Superior temporal gyrus (tissue), 1 donor: ENCODE measurements at regions not wholly inside any gene's neighbourhood (a gene's known extent, or its start where the extent isn't known, plus 50 kb on each side); places are given as distances from the start of the nearest gene placed in this dataset.
"Not testable (repeated sequence)": the region's sequence is repeated elsewhere in the genome, so short reads cannot be mapped to it uniquely, and the experiment has no call there.

Experiments
- DNase-seq: peaks from one replicate; pipeline ENCODE4 v3.0.0-alpha.2; 2016; ENCODE audit errors: extremely low spot score

GRCh38 chr7:84738583-84739150 lies 448.2 kb downstream of the SEMA3D start:
- no peak for DNase-seq

GRCh38 chr7:84735677-84736076 lies 451.2 kb downstream of the SEMA3D start:
- no peak for DNase-seq

- no peak for DNase-seq
These were observed 451.8 kb downstream of the SEMA3D start for GRCh38 chr7:84735011-84735410.

- DNase-seq = not testable (repeated sequence)
These were observed 452.9 kb downstream of the SEMA3D start for GRCh38 chr7:84733976-84734375.

GRCh38 chr7:84730864-84731263 lies 456.0 kb downstream of the SEMA3D start:
- DNase-seq = not testable (repeated sequence)

GRCh38 chr7:84729284-84729683 lies 457.6 kb downstream of the SEMA3D start:
- DNase-seq = peak; percentile 22

- no peak for DNase-seq
These were observed 464.1 kb downstream of the SEMA3D start for GRCh38 chr7:84722734-84723133.

GRCh38 chr7:84722086-84722485 lies 464.8 kb downstream of the SEMA3D start:
- no peak for DNase-seq

- DNase-seq = no peak
These were observed 466.3 kb downstream of the SEMA3D start for GRCh38 chr7:84720456-84721097.

GRCh38 chr7:84714765-84715164 lies 472.1 kb downstream of the SEMA3D start:
- no peak for DNase-seq

GRCh38 chr7:84712374-84713121 lies 474.3 kb downstream of the SEMA3D start:
- DNase-seq = no peak

GRCh38 chr7:84710538-84710937 lies 476.3 kb downstream of the SEMA3D start:
- not testable (repeated sequence) for DNase-seq

GRCh38 chr7:84705706-84706105 lies 481.1 kb downstream of the SEMA3D start:
- no peak for DNase-seq

- DNase-seq = no peak
These were observed 481.8 kb downstream of the SEMA3D start for GRCh38 chr7:84705079-84705478.

- no peak for DNase-seq
These were observed 482.5 kb downstream of the SEMA3D start for GRCh38 chr7:84704380-84704779.

- DNase-seq = no peak
These were observed 485.1 kb downstream of the SEMA3D start for GRCh38 chr7:84701524-84702306.

- DNase-seq = no peak
These were observed 486.1 kb downstream of the SEMA3D start for GRCh38 chr7:84700563-84701370.

GRCh38 chr7:84697506-84697905 lies 489.4 kb downstream of the SEMA3D start:
- no peak for DNase-seq

GRCh38 chr7:84693483-84693882 lies 493.4 kb downstream of the SEMA3D start:
- no peak for DNase-seq

- no peak for DNase-seq
These were observed 494.1 kb upstream of the SEMA3A start for GRCh38 chr7:84688671-84689070.

- DNase-seq = no peak
These were observed 491.8 kb upstream of the SEMA3A start for GRCh38 chr7:84686373-84686772.
